K562 (cell line): ENCODE measurements at regions not wholly inside any gene's neighbourhood (a gene's known extent, or its start where the extent isn't known, plus 50 kb on each side); places are given as distances from the start of the nearest gene placed in this dataset.

Experiments used
- BACH1 ChIP-seq: fragments of 200-800 bp; sonication (Bioruptor generic); IDR thresholded peaks from 2 replicates; pipeline ENCODE4 v1.6.1; 2016; ENCODE audit warnings: missing genetic modification characterization, missing compliant biosample characterization
- EHMT2 ChIP-seq: fragments of 450-650 bp; IDR thresholded peaks from 2 replicates; pipeline ENCODE4 v1.6.1; 2018; ENCODE audit warnings: antibody characterized with exemption
- MGA ChIP-seq: fragments of 450-650 bp; IDR thresholded peaks from 2 replicates; pipeline ENCODE4 v1.6.1; 2016; ENCODE audit warnings: mild to moderate bottlenecking, moderate library complexity
- PBX2 ChIP-seq, 2 experiments: IDR thresholded peaks in 1 of 2; conservative IDR thresholded peaks in 1 of 2; 2 replicates each; pipeline ENCODE4 v1.6.1; 2016; ENCODE audit warnings: low read depth in 2 of 2, mild to moderate bottlenecking in 1 of 2, missing compliant biosample characterization in 1 of 2, missing genetic modification characterization in 1 of 2, moderate library complexity in 1 of 2
- PML ChIP-seq: IDR thresholded peaks from 2 replicates; pipeline ENCODE4 v1.6.1; 2012; ENCODE audit warnings: low read length, inconsistent platforms
- ZFP30 ChIP-seq: fragments of 250-450 bp; sonication (Bioruptor Pico); IDR thresholded peaks from 2 replicates; pipeline ENCODE4 v1.8.0; 2022; ENCODE audit warnings: moderate library complexity, mild to moderate bottlenecking, inconsistent platforms, borderline replicate concordance

GRCh38 chr2:105600949-105601794 lies 143.5 kb upstream of the NCK2 start (continued):
- peak; percentile 62; the same call in 1 of the 2 replicates for TF ChIP-seq MGA
- TF ChIP-seq ZFP30 (CRISPR knock-in tag): no peak
- TF ChIP-seq BACH1 (tag): no peak; the same call in none of the 2 replicates
- 0 out of 2 replicates have a peak, but pooled peaks have one; percentile 39 for TF ChIP-seq EHMT2
- peak; percentile 70 for TF ChIP-seq PML
- TF ChIP-seq PBX2 (CRISPR knock-in tag; IDR thresholded peaks at IDR 0.05; ENCODE audit: low read depth): no peak
- 0 out of 2 replicates have a peak, but pooled peaks have one; percentile 31 for TF ChIP-seq PBX2 (tag; conservative IDR thresholded peaks at IDR 0.05; ENCODE audit: low read depth)
